ENCODE measurements at regions not wholly inside any gene's neighbourhood (a gene's known extent, or its start where the extent isn't known, plus 50 kb on each side); places are given as distances from the start of the nearest gene placed in this dataset.

- CTCF ChIA-PET (ENCODE audit: low intra/inter-chr PET ratio, low total read pairs) = no interaction called here
- WGBS (ENCODE audit: low lambda C conversion rate) = 7% methylated on average over 1 of the region's 1 CpG
These were observed 240.4 kb downstream of the SNAPC1 start for GRCh38 chr14:62002642-62003041.

GRCh38 chr14:62003701-62004100 is 241.5 kb downstream of the SNAPC1 start:
- Histone ChIP-seq H3K36me3 (replicated peaks in 1 of 2; ENCODE audit: control insufficient read depth in 1 of 2, insufficient read depth in 2 of 2, low read length in 2 of 2) (no peaks in the 10 kb centered on the region), H3K4me1 (ENCODE audit: insufficient read depth, low read length) (no peaks in the 10 kb centered on the region), H3K4me2 (ENCODE audit: low read depth, low read length) (no peak overlapping the region), H3K27me3 (ENCODE audit: control insufficient read depth in 1 of 2, insufficient read depth in 2 of 2, low read length in 2 of 2) (no peaks in the 10 kb centered on the region), H3K27ac (ENCODE audit: extremely low read length, insufficient read depth, low read length) (no peak overlapping the region), H3K79me2 (ENCODE audit: insufficient read depth, low read length) (no peaks in the 10 kb centered on the region), H2AFZ (ENCODE audit: low read length) (no peak overlapping the region), H4K20me1 (ENCODE audit: insufficient read depth, low read length) (no peaks in the 10 kb centered on the region), H3K9me3 (ENCODE audit: low read length) (no peaks in the 10 kb centered on the region), H3K4me3 (replicated peaks in 1 of 3; ENCODE audit: insufficient read depth in 1 of 3, low read depth in 2 of 3, low read length in 3 of 3) (no peak overlapping the region), H3K9ac (ENCODE audit: insufficient read depth, low read depth, low read length) (no peak overlapping the region)
- DNase-seq (ENCODE audit: low spot score) (no peak), ATAC-seq (no peak), FAIRE-seq (no peak)
- TF ChIP-seq ATF1 (CRISPR knock-in tag; IDR thresholded peaks at IDR 0.05) = no peak
- TF ChIP-seq KDM5A (IDR thresholded peaks at IDR 0.05; ENCODE audit: borderline replicate concordance, low read length) = no peak
- TF ChIP-seq FOSL2 (CRISPR knock-in tag; IDR thresholded peaks at IDR 0.05) = no peak
- TF ChIP-seq MEF2D (CRISPR knock-in tag; IDR thresholded peaks at IDR 0.05) = no peak
- no peak for TF ChIP-seq DDIT3 (CRISPR knock-in tag; IDR thresholded peaks at IDR 0.05)
- TF ChIP-seq ZKSCAN5 (CRISPR knock-in tag; IDR thresholded peaks at IDR 0.05) = no peak
- no peak for TF ChIP-seq ZNF143 (CRISPR knock-in tag; IDR thresholded peaks at IDR 0.05)
- no peak for TF ChIP-seq ZNF333 (CRISPR knock-in tag; IDR thresholded peaks at IDR 0.05; ENCODE audit: borderline replicate concordance)
- no peak for TF ChIP-seq PLSCR1 (CRISPR knock-in tag; IDR thresholded peaks at IDR 0.05; ENCODE audit: borderline replicate concordance)
- no peak for TF ChIP-seq ZNF788 (CRISPR knock-in tag; IDR thresholded peaks at IDR 0.05; ENCODE audit: borderline replicate concordance)
- ChIA-PET CTCF (ENCODE audit: low intra/inter-chr PET ratio, low total read pairs) (no interaction called here), POLR2A (no interaction called here)
- in situ Hi-C loops (cut with HindIII; ENCODE audit: extremely low pct_ligation_motif_present, low pct_unique_long_range_greater_than_20kb) = no loop called here
- no TSS peak for BruUV-seq (replicated peaks)
- WGBS (ENCODE audit: low lambda C conversion rate) = 2% methylated on average over 2 of the region's 2 CpGs
- intact Hi-C loops (cut with micrococcal nuclease; ENCODE audit: unreplicated experiment) = no loop called here

More at GRCh38 chr14:62002642-62003041, 240.4 kb downstream of the SNAPC1 start:
- intact Hi-C loops (cut with micrococcal nuclease; ENCODE audit: unreplicated experiment) = no loop called here
- no TSS peak for BruUV-seq (replicated peaks)
- H2AFZ ChIP-seq (ENCODE audit: low read length) = no peak overlapping the region
- TF ChIP-seq ZFYVE20 (CRISPR knock-in tag; IDR thresholded peaks at IDR 0.05; ENCODE audit: borderline replicate concordance, low read depth) (no peak), ZNF761 (CRISPR knock-in tag; conservative IDR thresholded peaks at IDR 0.05) (no peak), KLF15 (CRISPR knock-in tag; IDR thresholded peaks at IDR 0.05; ENCODE audit: borderline replicate concordance) (no peak)
- DNase-seq (ENCODE audit: low spot score) = no peak
- no peak overlapping the region for H3K4me3 ChIP-seq (replicated peaks in 1 of 3; ENCODE audit: insufficient read depth in 1 of 3, low read depth in 2 of 3, low read length in 3 of 3)
- FAIRE-seq = no peak
- POLR2A ChIA-PET = no interaction called here
- no peaks in the 10 kb centered on the region for H3K4me1 ChIP-seq (ENCODE audit: insufficient read depth, low read length)
- H3K27ac ChIP-seq (ENCODE audit: extremely low read length, insufficient read depth, low read length) = no peak overlapping the region
- no peaks in the 10 kb centered on the region for H3K79me2 ChIP-seq (ENCODE audit: insufficient read depth, low read length)
- H3K27me3 ChIP-seq (ENCODE audit: control insufficient read depth in 1 of 2, insufficient read depth in 2 of 2, low read length in 2 of 2) = no peaks in the 10 kb centered on the region
- ATAC-seq = no peak
- no peaks in the 10 kb centered on the region for H3K36me3 ChIP-seq (replicated peaks in 1 of 2; ENCODE audit: control insufficient read depth in 1 of 2, insufficient read depth in 2 of 2, low read length in 2 of 2)
- no peaks in the 10 kb centered on the region for H3K9me3 ChIP-seq (ENCODE audit: low read length)
- in situ Hi-C loops (cut with HindIII; ENCODE audit: extremely low pct_ligation_motif_present, low pct_unique_long_range_greater_than_20kb) = no loop called here
- no peak overlapping the region for H3K4me2 ChIP-seq (ENCODE audit: low read depth, low read length)
- no peaks in the 10 kb centered on the region for H4K20me1 ChIP-seq (ENCODE audit: insufficient read depth, low read length)
- H3K9ac ChIP-seq (ENCODE audit: insufficient read depth, low read depth, low read length) = no peak overlapping the region

Data from HepG2 (cell line).